HG02763 (cell line): ENCODE measurements at regions not wholly inside any gene's neighbourhood (a gene's known extent, or its start where the extent isn't known, plus 50 kb on each side); places are given as distances from the start of the nearest gene placed in this dataset.
A peak's percentile ranks its signal among the peaks of the same experiment; 100 is the strongest.
"Not testable (repeated sequence)": the region's sequence is repeated elsewhere in the genome, so short reads cannot be mapped to it uniquely, and the experiment has no call there.

Experiments
- ATAC-seq: cut with Tn5 transposase; IDR thresholded peaks from one replicate; pipeline ENCODE4 v1.9.1; 2021; ENCODE audit warnings: mild to moderate bottlenecking, moderate library complexity; ENCODE audit not compliant: unreplicated experiment

DNA sequence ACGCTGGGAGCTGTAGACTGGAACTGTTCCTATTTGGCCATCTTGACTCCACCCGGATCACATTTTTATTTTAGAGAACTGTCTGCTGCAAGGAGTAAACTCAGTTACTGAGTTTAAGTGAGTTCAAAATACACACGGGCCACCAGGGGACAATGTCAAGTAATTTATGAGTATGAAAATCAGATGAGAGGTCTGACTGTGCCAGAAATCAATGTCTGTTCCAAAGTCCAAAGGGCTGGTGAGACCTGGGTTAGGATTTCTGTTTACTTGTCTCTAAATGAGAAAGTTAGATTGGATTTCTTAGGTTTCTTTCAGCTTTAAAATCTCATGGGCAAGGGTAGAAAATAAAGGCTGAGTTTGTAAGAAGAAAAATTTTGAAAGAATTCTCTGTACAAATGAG lies 465.8 kb upstream of the MEIS1 start:
- no peak for ATAC-seq

DNA sequence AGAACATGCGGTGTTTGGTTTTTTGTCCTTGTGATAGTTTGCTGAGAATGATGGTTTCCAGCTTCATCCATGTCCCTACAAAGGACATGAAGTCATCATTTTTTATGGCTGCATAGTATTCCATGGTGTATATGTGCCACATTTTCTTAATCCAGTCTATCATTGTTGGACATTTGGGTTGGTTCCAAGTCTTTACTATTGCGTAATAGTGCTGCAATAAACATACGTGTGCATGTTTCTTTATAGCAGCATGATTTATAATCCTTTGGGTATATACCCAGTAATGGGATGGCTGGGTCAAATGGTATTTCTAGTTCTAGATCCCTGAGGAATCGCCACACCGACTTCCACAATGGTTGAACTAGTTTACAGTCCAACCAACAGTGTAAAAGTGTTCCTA lies 471.6 kb upstream of the MEIS1 start:
- not testable (repeated sequence) for ATAC-seq

DNA sequence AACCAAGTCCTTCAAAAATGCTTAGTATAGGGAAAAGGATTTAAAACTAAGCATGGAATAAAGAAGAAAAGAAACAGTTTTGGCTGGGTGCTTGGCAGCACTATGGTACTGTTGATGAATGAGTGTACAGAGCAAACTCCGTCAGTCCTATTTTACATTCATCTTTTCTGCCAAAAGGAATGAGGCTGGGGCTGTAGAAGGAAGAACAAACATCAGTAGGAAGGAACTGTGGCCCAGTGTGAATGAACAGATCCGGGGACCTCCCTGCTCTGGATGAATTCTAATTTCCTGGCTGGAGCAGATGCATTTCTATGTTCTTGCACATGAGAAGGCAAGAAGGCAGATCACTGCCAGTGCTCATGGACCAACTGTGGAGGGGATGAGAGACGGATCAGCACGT lies 474.0 kb upstream of the MEIS1 start:
- ATAC-seq = no peak

DNA sequence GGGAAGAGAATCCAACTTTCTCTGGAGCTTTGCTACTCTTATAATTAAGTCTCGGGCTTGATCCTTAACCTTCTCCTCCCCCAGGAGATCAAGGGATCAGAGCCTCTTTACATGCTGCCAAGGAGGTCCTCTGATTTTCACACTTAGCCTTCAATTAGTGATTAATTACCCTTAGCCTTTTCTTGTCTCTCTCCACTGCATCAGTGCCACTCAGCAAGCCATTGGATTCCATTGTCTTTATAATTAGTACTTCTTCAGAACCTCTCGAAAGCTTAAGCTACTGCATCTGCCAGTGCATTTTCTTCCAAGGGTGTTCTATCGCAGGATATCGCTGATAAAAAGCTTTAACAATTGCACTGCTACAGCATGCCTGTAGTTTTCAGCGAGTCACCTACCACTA lies 477.0 kb upstream of the MEIS1 start:
- ATAC-seq = no peak

- ATAC-seq = no peak
These were observed 477.5 kb upstream of the MEIS1 start for GRCh38 chr2:65957454-65957853.

DNA sequence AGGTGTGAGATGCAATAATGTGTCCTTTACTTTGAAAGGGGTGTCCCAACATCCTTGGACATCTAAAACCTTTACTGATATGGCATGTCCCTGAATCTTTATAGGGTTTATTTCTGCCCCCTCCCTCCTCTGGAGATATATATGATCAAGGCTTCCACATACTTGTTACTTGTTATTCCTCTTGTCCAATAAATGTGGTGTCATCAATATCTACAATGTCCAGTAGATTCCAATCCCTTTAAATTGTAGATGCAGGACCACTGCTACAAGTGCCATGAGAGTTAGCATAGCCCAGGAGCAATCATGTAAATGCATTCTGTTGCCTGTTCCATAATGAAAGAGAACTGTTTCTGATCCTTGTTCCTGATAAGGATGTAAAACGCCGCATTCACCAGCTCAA lies 479.7 kb upstream of the MEIS1 start:
- ATAC-seq = no peak

- no peak for ATAC-seq
These were observed 481.8 kb upstream of the MEIS1 start for GRCh38 chr2:65952966-65953761.

GRCh38 chr2:65944213-65944612 lies 490.7 kb upstream of the MEIS1 start:
- ATAC-seq = no peak

GRCh38 chr2:65943099-65943786 lies 491.7 kb upstream of the MEIS1 start:
- ATAC-seq = no peak

GRCh38 chr2:65940856-65941255 lies 494.1 kb upstream of the MEIS1 start:
- ATAC-seq = no peak

DNA sequence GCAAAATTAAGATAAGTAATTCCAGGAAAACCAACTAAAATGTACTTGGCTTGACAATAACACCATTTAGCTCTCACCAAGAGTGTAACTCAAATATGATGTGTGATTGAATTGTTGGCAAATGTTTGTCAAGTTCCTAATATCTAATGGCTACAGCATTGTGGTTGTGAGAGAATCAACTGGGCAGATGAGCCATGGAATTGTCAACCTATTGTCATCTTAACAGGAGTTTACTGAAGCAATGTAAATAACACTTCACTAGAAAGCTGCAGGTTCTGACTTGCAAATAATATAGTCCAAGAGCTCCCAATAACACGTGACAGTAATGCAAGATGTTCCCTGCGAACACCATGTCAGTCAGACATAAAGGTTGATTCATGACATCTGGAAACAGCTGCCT lies 495.2 kb upstream of the MEIS1 start:
- ATAC-seq = no peak

DNA sequence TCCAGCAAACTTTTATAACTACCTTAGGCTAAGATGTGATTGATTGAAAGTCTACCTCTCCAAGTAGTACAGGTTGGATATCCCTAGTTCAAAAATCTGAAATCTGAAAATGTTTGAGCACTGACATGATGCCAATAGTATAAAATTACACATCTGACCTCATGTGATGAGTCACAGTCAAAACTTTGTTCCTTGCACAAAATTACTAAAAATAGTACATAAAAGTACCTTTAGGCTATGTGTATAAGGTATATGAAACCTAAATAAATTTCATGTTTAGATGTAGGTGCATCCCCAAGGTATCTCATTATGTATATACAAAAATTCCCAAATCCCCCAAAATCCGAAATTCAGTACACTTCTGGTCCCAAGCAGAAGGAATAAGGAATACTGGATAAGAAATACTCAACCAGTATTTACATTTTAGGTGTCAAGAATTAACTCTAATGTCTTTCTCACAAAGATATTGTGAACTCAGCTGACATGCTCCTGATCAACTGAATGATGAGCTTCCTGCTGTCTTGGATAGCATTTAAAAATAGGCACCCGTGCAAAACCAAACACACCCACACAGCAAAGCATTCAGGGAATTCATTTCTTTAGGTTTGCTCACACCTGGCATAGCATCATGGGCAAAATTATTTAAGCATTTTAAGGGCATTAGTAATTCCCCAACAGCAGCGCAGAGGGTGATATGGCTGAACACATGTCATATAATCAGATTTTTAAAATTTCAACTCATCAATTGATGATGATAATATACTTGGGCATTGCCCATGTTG lies 497.4 kb upstream of the MEIS1 start:
- no peak for ATAC-seq

DNA sequence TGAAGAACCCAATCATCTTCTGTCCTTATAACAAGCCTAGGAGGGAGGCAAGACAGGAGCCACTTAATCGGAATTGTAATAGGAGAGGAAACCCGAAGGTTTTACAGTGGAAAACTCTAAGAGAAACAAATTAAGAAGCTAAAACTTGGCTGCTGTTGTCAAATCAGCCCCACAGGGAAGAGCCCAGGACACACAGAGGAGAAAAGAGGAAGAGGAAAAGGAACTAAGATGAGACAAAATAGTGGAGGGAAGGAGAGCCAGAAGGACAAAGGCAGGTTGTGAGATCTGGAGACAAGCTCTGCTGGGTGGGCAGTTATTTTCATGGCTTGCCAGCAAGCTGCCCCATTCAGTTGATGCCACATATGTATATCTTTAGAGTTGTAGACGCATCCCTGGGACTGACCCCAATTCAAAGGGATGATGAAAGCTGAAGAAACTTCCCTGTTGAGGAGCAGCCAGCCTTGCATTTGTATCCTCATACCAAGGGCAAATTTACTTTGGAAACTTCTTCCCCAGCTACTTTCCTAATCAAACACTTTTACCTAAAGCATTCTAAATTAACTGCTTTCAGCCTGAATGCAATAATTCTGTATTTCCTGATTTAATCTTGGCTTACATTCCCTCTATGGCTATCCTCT lies 499.8 kb upstream of the MEIS1 start:
- ATAC-seq = no peak

GRCh38 chr2:65932571-65932970 lies 500.2 kb upstream of the SPRED2 start:
- ATAC-seq = no peak

- no peak for ATAC-seq
These were observed 498.7 kb upstream of the SPRED2 start for GRCh38 chr2:65931056-65931455.

- ATAC-seq = no peak
These were observed 497.9 kb upstream of the SPRED2 start for GRCh38 chr2:65930259-65930658.

- ATAC-seq = not testable (repeated sequence)
These were observed 497.3 kb upstream of the SPRED2 start for GRCh38 chr2:65929664-65930063.

DNA sequence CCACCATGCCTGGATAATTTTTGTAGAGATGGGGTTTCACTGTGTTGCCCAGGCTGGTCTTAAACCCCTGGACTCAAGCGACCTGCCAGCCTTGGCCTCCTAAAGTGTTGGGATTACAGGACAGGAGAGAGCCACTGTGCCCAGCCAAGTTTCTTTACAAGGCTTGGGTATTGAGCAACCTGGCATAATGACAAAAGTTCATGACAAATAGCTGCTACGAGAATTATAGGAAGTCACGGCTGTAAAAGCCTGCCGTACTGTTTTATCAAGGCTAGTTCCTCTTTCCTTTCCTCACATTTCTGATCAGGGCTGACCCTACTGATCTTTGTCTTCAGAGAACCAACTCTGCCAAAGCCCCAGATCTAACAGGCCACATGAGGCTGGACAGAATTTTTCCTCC lies 490.4 kb upstream of the SPRED2 start:
- ATAC-seq = no peak

GRCh38 chr2:65922030-65922429 lies 489.6 kb upstream of the SPRED2 start:
- peak; percentile 63 for ATAC-seq

DNA sequence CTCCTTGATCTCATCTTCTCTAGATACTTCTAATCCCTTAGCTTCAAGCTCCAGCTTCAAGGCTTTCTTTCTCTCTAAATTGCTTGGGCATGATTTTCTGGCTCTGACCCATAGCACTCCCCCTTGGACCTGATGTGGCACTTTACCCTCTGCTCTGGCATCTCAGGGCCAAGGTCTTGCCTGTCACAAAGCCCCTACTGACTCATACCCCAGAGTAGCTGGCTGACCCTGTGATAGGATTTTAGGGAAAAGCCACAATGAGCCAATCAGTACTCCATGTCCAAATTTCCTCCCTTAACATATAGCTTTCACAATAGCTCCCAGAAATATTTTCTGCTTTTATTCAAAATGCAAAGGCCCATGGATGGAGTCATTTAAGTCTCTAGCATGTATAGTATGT lies 488.7 kb upstream of the SPRED2 start:
- no peak for ATAC-seq

DNA sequence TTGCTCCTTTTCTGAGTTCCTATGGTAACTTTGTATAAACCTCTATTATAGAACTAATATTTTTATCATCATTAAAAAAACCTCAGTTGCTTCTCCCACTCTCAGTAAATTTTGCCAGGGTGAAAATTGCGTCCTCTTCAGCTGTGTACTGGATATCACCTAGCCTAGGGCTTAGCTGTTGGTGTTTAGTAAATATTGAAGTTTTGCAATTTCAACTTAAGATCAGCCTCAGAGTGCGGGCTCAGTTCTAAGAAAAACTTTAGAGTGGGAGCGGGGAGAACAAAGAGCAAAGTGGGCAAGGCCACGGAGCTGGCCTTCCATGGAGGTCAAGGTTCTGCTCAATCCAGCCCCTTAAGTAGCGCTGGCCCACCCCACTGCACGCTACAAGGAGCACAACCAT lies 488.3 kb upstream of the SPRED2 start:
- no peak for ATAC-seq
